Left ventricle myocardium superior (tissue), 1 donor: ENCODE measurements at regions not wholly inside any gene's neighbourhood (a gene's known extent, or its start where the extent isn't known, plus 50 kb on each side); places are given as distances from the start of the nearest gene placed in this dataset.
"Not testable (repeated sequence)": the region's sequence is repeated elsewhere in the genome, so short reads cannot be mapped to it uniquely, and the experiment has no call there.

ENCODE experiments used
- ATAC-seq: fragments of 200-7000 bp; cut with Tn5 transposase; one replicate; pipeline ENCODE4 v1.9.1; 2020; ENCODE audit warnings: mild to moderate bottlenecking, moderate library complexity
- DNase-seq: peaks from one replicate; pipeline ENCODE4 v3.0.0-alpha.2; 2020
- intact Hi-C: fragments of 100-400 bp; cut with micrococcal nuclease; formaldehyde crosslinking; loops from one replicate; pipeline ENCODE4 v1.11.0; 2022
- donor health status: DM: no; HTN: yes; CAD: no; lungs with severe emphysema.

DNA sequence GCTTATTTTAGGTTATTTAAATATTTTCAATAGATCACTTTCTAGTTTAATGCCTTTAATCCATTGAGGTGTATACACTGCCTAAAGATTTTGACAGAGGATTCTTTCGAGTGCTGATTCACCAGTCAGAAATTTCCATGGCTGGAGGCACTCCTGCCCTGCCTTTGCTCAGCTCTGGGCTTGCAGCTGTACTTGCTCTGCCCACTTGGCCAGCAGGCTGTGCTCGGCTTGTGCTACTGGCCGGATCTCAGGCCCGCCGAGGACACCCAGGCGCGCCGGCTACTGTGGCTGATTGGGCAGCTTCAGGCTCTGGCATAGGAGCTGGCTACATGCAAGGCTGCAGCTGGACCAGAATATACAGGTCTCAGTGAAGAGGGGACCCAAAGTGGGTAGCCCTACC is 675.1 kb upstream of the MMS22L start:
- DNase-seq (no peak), ATAC-seq (peak; percentile 86)
- intact Hi-C loops: no loop called here

GRCh38 chr6:97963193-97963592 is 680.2 kb upstream of the MMS22L start:
- ATAC-seq (no peak), DNase-seq (no peak)

GRCh38 chr6:97969065-97969464 is 686.0 kb upstream of the MMS22L start:
- intact Hi-C loops: no loop called here
- DNase-seq (no peak), ATAC-seq (no peak)

More at GRCh38 chr6:97963193-97963592, 680.2 kb upstream of the MMS22L start:
- intact Hi-C loops: no loop called here

DNA sequence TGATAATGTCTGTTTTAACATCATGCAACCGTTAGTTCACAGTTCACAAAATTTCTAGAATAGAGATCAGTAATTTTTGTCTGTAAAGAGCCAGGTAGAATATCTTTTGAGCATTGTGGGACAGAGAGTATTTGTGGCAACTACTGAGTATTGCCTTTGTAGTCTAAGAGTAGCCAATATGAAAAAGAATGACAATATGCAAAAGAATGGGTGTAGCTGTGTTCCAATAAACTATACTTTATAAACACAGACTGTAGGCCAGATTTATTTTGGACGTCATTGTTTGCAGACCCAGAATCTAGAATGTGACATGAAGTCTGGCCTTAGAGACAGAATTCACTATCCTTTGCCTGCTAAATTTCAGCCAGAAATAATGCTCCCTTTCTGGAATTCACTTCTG is 694.1 kb upstream of the MMS22L start:
- intact Hi-C loops: no loop called here
- DNase-seq (no peak), ATAC-seq (no peak)

GRCh38 chr6:97978855-97979271 is 695.8 kb upstream of the MMS22L start:
- intact Hi-C loops: no loop called here
- DNase-seq (no peak), ATAC-seq (no peak)

DNA sequence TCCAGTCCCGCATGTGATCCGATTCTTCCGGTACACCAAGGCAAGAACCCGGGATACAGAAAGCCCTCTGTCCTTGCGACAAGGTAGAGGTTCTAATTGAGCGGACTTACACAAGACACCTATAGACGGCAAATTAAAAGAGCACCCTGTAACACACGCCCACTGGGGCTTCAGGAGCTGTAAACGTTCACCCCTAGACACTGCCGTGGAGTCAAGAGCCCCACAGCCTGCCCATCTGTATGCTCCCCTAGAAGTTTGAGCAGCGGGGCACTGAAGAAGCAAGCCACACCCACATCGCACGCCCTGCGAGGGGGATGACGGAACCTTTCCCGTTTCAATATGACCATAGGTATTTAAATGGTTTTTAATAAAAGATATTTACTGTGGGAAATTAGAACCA is 696.3 kb upstream of the MMS22L start:
- DNase-seq, intact Hi-C loops, ATAC-seq: not testable (repeated sequence)

DNA sequence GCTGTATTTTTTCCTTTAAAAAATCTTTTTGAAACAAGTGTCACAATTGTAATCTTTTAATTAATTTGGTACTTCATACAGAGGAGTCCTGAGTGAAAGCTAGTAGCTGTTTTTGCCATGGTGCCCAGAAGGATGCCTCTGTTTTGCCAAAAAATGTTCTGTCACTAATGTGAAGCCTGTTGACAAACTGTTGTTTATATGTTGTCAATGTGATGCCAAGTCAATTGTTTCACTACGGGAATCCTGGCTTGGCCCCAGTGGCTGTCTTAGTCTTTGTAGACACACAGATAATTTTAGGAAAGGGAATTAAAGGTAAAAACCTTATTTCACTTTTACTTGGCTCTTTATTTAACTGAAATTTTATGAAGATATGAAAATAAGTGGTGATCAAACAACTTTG is 706.4 kb upstream of the MMS22L start:
- intact Hi-C loops: no loop called here

DNA sequence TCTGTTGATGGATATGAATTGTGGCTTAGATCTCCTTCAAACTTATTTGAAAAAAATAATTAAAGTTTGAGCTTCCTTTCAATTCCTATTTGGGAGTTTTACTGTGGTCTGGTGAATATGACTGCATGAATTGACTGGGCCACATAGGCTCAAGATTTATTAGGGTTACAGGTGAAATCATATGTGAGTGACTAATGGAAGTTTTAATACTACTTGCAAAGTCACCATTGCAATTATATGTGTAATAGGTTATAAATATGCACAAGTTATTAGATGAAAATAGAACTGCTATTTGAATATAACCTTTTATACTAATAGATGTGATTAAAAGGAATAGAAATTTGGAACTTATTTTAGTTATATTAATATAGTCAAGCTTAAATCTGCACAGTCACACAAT is 712.1 kb upstream of the MMS22L start:
- ATAC-seq: no peak

More for the DNA sequence above, 706.4 kb upstream of the MMS22L start:
- ATAC-seq (no peak), DNase-seq (no peak)

DNA sequence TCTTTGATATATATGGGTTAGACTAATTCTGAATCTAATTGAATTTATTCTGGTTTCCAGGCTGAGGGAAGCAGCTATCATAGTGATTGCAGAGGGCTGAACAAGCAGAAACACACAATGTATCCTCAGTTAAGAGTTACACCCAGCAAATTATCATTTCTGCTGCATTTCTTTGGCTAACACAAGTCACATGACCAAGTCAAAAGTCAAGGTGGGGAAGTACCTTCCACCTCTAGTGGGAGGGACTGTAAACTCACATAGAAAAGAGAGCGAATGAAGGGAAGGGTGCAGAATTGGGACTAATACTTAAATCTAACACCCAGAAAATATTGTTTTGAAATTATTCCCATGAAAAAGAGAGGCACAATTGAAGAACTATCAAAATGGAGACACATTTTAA is 719.7 kb upstream of the MMS22L start:
- intact Hi-C loops: no loop called here
- DNase-seq (no peak), ATAC-seq (no peak)

More for the DNA sequence above, 712.1 kb upstream of the MMS22L start:
- intact Hi-C loops: no loop called here
- DNase-seq: no peak

GRCh38 chr6:98014442-98015201 is 731.6 kb upstream of the MMS22L start:
- no peak for DNase-seq

DNA sequence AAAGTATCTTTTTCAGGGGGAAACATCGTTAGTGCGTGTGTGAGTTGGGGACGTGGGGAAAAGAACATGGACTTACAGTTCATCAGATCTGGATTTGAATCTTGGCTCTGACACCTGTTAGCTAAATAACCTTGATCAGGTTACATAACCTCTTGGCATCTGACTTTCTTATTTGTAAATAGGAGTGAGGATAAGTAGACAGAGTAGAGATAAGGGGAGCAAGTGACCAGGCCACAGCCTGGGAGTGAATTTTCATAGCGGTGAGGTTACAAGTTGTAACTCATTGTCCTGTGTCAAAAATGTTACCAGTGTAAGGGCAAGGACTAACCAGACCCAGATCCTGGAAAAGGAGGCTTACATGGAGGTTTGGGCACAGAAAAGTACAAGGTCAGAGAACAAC is 733.5 kb upstream of the MMS22L start:
- DNase-seq: no peak
- intact Hi-C loops: no loop called here
- ATAC-seq: no peak

More at GRCh38 chr6:98014442-98015201, 731.6 kb upstream of the MMS22L start:
- ATAC-seq: no peak
- intact Hi-C loops: no loop called here

DNA sequence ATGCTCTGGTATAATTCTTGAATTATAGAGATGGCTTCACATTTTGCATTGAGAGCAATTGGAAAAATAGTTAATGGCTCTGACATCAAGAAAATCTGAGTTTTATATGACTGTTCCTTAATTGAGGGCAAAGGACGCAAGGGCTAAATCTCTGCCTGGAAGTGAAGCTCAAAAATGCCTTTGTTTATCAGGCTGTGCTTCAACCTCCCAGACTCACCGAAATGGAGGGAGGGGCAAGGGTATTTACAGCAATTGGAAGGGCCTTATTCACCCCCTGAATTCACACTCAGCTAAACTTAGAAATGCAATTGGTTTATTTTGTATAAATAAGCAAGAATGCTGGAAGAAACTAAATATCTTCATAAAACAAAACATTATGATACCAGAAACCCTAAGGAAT is 737.2 kb upstream of the MMS22L start:
- intact Hi-C loops: no loop called here
- ATAC-seq: no peak

DNA sequence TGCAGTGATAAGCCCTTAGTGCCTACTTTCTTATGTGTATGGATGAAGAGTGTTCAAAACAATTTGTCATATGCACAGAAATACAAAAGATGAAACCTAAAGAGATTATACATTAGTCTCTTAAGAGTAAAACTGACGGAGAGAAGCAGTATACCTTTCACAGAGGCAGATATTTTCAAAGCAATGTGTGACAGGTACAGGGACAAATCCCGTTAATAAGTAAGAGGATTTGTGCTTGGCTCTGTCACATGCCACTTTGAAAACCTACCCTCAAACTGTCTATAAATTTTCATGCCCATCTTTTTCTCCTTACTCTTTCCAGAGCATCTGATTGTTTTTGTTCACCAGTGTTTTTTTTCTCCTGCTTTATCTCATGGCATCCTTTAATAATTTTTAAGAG is 741.3 kb upstream of the MMS22L start:
- ATAC-seq: no peak
- no peak for DNase-seq
- intact Hi-C loops: no loop called here

More for the DNA sequence above, 737.2 kb upstream of the MMS22L start:
- DNase-seq: no peak

- ATAC-seq: no peak
- intact Hi-C loops: no loop called here
- DNase-seq: no peak
Measured at GRCh38 chr6:98027898-98028297, 744.9 kb upstream of the MMS22L start.

- ATAC-seq (no peak), DNase-seq (no peak)
- intact Hi-C loops: no loop called here
Measured at GRCh38 chr6:98033617-98034016, 750.6 kb upstream of the MMS22L start.

DNA sequence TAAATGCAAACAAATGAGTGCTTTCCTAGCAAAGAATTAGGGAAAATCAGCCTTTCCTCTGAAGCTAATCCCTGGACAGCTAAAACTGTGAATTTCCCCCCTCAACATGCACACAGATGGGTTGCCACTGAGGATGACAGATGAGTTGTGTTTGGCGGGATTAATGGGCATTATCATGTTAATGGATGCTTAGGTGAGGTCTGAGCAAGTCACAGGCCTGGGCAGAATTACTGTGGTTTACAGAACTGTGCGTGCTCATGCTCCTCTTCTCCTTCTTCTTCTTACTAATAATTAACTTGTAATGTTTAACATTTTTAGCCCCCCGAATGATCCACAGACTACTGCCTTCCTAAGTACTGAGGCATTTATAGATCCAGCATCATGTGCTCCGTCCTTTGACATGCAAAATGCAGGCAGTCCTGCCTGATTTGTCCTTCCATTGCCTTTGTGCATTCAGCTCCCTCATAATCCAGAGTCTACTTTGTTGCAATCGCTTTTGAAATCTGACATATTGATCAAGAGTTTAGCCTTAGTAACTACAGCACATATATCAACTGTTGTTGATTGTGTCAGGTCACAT is 753.4 kb upstream of the MMS22L start:
- DNase-seq (no peak), ATAC-seq (no peak)
- intact Hi-C loops: no loop called here

GRCh38 chr6:98037571-98037970 is 754.6 kb upstream of the MMS22L start:
- DNase-seq: no peak
- intact Hi-C loops: no loop called here
- ATAC-seq: no peak

- DNase-seq (no peak), ATAC-seq (no peak)
- intact Hi-C loops: no loop called here
Measured at GRCh38 chr6:98039443-98039842, 756.4 kb upstream of the MMS22L start.

GRCh38 chr6:98039904-98040607 is 757.0 kb upstream of the MMS22L start:
- no peak for ATAC-seq
- intact Hi-C loops: no loop called here
- DNase-seq: no peak

GRCh38 chr6:98041056-98041455 is 758.0 kb upstream of the MMS22L start:
- no peak for DNase-seq
- no peak for ATAC-seq
- intact Hi-C loops: no loop called here
